Tibial nerve (tissue), 4 donors: ENCODE measurements at regions not wholly inside any gene's neighbourhood (a gene's known extent, or its start where the extent isn't known, plus 50 kb on each side); places are given as distances from the start of the nearest gene placed in this dataset.

ENCODE experiments used
- DNase-seq, 2 donors: peaks; one replicate each; pipeline ENCODE4 v3.0.0-alpha.2; 2019; ENCODE audit warnings: low spot score in 2 of 2
- H3K27ac ChIP-seq, 4 donors: fragments of 200-600 bp; sonication (generic) in 3 of 4; one replicate each; pipeline ENCODE4 v1.5.1; 2017 to 2019; ENCODE audit warnings: mild to moderate bottlenecking in 1 of 4
- H3K27me3 ChIP-seq, 2 donors: fragments of 200-600 bp; sonication (generic) in 1 of 2; one replicate each; pipeline versions ENCODE4 v1.5.1 to v1.6.0; 2017 to 2019
- H3K36me3 ChIP-seq, 3 donors: fragments of 200-600 bp; sonication (generic); one replicate each; pipeline ENCODE4 v1.5.1; 2018 to 2019
- H3K4me1 ChIP-seq, 4 donors: fragments of 200-600 bp; sonication (generic) in 3 of 4; one replicate each; pipeline ENCODE4 v1.5.1; 2017 to 2019
- H3K4me3 ChIP-seq, 4 donors: fragments of 200-600 bp; sonication (generic) in 3 of 4; one replicate each; pipeline ENCODE4 v1.5.1; 2017 to 2019; ENCODE audit warnings: mild to moderate bottlenecking in 1 of 4, moderate library complexity in 1 of 4
- H3K9me3 ChIP-seq, 4 donors: fragments of 200-600 bp; sonication (generic) in 3 of 4; one replicate each; pipeline ENCODE4 v1.5.1; 2017 to 2019
- CTCF ChIP-seq, 5 experiments: fragments of 200-600 bp in 3 of 5; fragments of 450-650 bp in 2 of 5; sonication (generic) in 3 of 5; IDR thresholded peaks; one replicate each; pipeline ENCODE4 v1.5.1; 2016 to 2019; ENCODE audit warnings: antibody characterized with exemption in 5 of 5, mild to moderate bottlenecking in 3 of 5, moderate library complexity in 2 of 5
- EP300 ChIP-seq, 2 donors: sonication (generic); formaldehyde crosslinking; IDR thresholded peaks; one replicate each; pipeline ENCODE4 v1.6.1; 2017; ENCODE audit warnings: antibody characterized with exemption in 2 of 2, mild to moderate bottlenecking in 1 of 2
- POLR2A ChIP-seq, 2 donors: fragments of 450-650 bp; IDR thresholded peaks; one replicate each; pipeline ENCODE4 v1.6.1; 2017; ENCODE audit warnings: antibody characterized with exemption in 2 of 2, mild to moderate bottlenecking in 2 of 2, moderate library complexity in 2 of 2
- WGBS, 2 donors: methylation state at CpG; one replicate each; pipeline ENCODE4 v1.1.5; 2018; 5-methylcytosine and 5-hydroxymethylcytosine counted together

DNA sequence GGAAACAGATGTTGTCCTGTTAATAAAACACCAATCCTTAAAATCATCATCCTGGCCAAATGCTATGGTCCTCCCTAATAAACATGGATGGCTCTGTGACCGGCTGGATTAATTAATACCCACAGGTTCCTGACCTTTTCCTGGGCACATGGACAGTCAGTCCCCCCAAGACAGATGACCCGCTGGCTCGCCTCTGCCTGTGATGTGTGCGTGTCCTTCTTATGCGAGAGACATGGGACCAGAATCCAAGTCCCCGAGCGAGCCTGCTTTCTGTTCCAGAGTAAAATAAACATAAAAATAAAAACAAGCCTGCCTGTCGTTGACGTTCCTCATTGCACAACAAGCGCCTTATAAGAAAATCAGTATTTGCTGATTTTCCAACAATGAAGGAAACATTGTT lies 378.3 kb upstream of the TSHZ3 start:
- peak; percentile 48 to 52 for DNase-seq
- H3K27ac ChIP-seq: no peak overlapping the region
- H3K4me1 ChIP-seq: no peaks in the 10 kb centered on the region
- no peaks in the 10 kb centered on the region for H3K9me3 ChIP-seq
- no peak overlapping the region for H3K4me3 ChIP-seq
- H3K36me3 ChIP-seq: no peaks in the 10 kb centered on the region
- TF ChIP-seq POLR2A (IDR thresholded peaks at IDR 0.05) (no peak), CTCF (IDR thresholded peaks at IDR 0.05) (no peak), EP300 (IDR thresholded peaks at IDR 0.05) (peak in 1 of 2 donors; percentile 17)
- no peaks in the 10 kb centered on the region for H3K27me3 ChIP-seq
- 73 to 85% methylated on average over 10 of the region's 10 CpGs for WGBS, 2 donors

- no peaks in the 10 kb centered on the region for H3K9me3 ChIP-seq
- TF ChIP-seq EP300 (IDR thresholded peaks at IDR 0.05) (no peak), CTCF (IDR thresholded peaks at IDR 0.05) (no peak), POLR2A (IDR thresholded peaks at IDR 0.05) (no peak)
- no peaks in the 10 kb centered on the region for H3K27me3 ChIP-seq
- WGBS, 2 donors: 80% methylated on average over 2 of the region's 2 CpGs
- DNase-seq: no peak
- no peaks in the 10 kb centered on the region for H3K36me3 ChIP-seq
- H3K4me3 ChIP-seq: no peak overlapping the region
- H3K27ac ChIP-seq: no peak overlapping the region
- no peaks in the 10 kb centered on the region for H3K4me1 ChIP-seq
Observed at GRCh38 chr19:31730270-31730669, 381.0 kb upstream of the TSHZ3 start.

DNA sequence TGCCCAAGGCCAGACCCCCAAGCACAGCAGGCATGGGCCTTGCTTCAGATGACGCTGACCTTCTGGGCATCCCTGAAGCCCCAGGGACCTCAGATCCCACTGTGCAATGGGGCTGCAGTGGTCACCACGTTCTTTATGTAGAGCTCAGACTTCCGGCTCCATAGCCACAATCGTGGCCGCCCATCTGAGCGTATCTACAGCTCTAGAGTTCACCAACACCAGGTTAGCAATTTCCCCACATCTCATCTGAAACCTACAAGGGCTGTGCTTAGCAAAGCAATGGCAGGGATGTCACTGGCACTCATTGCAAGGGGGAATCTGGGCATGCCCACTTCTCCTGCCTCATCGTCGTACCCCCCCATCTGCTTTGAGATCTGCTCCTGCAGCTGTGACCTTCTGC lies 384.4 kb upstream of the TSHZ3 start:
- WGBS, 2 donors: 79 to 80% methylated on average over 7 to 8 of the region's 8 CpGs
- no peak for TF ChIP-seq CTCF (IDR thresholded peaks at IDR 0.05)
- TF ChIP-seq EP300 (IDR thresholded peaks at IDR 0.05): no peak
- TF ChIP-seq POLR2A (IDR thresholded peaks at IDR 0.05): no peak
- H3K9me3 ChIP-seq: no peaks in the 10 kb centered on the region
- no peak overlapping the region for H3K4me3 ChIP-seq
- no peaks in the 10 kb centered on the region for H3K4me1 ChIP-seq
- no peaks in the 10 kb centered on the region for H3K36me3 ChIP-seq
- no peaks in the 10 kb centered on the region for H3K27me3 ChIP-seq
- no peak overlapping the region for H3K27ac ChIP-seq
- no peak for DNase-seq

DNA sequence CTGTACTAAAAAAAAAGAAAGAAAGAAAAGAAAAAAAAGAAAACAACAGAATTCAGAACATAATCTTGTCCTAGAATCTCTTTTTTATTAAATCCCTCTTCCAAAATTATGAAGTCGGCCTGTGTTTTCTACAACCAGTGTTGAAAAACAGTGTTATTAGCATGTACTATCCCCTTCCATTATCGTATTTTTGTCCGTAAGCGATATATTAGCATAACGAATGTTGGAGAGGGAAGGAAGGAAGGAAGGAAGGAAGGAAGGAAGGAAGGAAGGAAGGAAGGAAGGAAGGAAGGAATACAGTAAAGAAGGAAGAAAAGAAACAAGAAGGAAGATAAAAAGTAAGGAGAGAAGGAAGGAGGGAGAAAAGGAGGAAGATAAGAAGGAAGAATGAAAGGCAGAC lies 393.0 kb upstream of the TSHZ3 start:
- Histone ChIP-seq H3K27me3 (no peaks in the 10 kb centered on the region), H3K4me3 (no peak overlapping the region), H3K27ac (no peak overlapping the region), H3K36me3 (no peaks in the 10 kb centered on the region), H3K4me1 (no peaks in the 10 kb centered on the region), H3K9me3 (no peaks in the 10 kb centered on the region)
- WGBS, 2 donors: 90 to 92% methylated on average over 5 of the region's 5 CpGs
- DNase-seq: no peak
- no peak for TF ChIP-seq CTCF (IDR thresholded peaks at IDR 0.05)
- TF ChIP-seq POLR2A (IDR thresholded peaks at IDR 0.05): no peak
- TF ChIP-seq EP300 (IDR thresholded peaks at IDR 0.05): no peak

- no peak for DNase-seq
- Histone ChIP-seq H3K27ac (no peak overlapping the region), H3K4me3 (no peak overlapping the region), H3K9me3 (no peaks in the 10 kb centered on the region), H3K27me3 (no peaks in the 10 kb centered on the region), H3K4me1 (no peaks in the 10 kb centered on the region), H3K36me3 (no peaks in the 10 kb centered on the region)
- WGBS, 2 donors: 76 to 85% methylated on average over 9 of the region's 9 CpGs
- TF ChIP-seq CTCF (IDR thresholded peaks at IDR 0.05) (no peak), EP300 (IDR thresholded peaks at IDR 0.05) (no peak), POLR2A (IDR thresholded peaks at IDR 0.05) (no peak)
Observed at GRCh38 chr19:31745731-31746130, 396.5 kb upstream of the TSHZ3 start.
